ENCODE measurements at regions not wholly inside any gene's neighbourhood (a gene's known extent, or its start where the extent isn't known, plus 50 kb on each side); places are given as distances from the start of the nearest gene placed in this dataset.
"Not testable (repeated sequence)": the region's sequence is repeated elsewhere in the genome, so short reads cannot be mapped to it uniquely, and the experiment has no call there.

GRCh38 chr6:103409475-103409874 lies 1450.2 kb downstream of the HACE1 start:
- no peak for DNase-seq
- CTCF ChIA-PET = no interaction called here
- H3K36me3 Mint-ChIP-seq = no peaks in the 10 kb centered on the region
- H3K4me1 Mint-ChIP-seq = no peaks in the 10 kb centered on the region
- no peaks in the 10 kb centered on the region for H3K9me3 Mint-ChIP-seq
- H3K27ac Mint-ChIP-seq = no peak overlapping the region
- no peak overlapping the region for H3K4me3 Mint-ChIP-seq
- H3K27me3 Mint-ChIP-seq = no peaks in the 10 kb centered on the region

DNA sequence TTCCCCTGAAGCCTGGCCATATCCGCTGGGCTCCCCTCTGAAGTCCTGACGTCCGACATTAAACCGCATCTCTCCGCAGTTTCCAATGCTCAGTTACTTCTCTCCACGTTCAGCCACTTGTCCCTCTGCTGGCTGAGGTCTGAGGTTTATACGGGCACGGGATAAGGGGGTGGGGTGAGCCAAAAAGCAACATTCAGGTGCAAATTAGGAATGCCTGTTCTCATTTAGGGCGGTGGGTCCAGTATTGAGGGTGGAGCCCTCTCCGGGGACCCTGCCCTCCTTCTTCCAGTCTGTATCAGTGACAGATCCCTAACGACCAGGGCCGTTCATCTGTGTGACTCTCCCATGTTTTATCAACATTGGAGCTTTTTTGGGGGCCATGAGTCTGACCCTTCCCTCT lies 1454.4 kb downstream of the HACE1 start:
- Mint-ChIP-seq H3K36me3 (no peaks in the 10 kb centered on the region), H3K4me3 (no peak overlapping the region), H3K4me1 (no peaks in the 10 kb centered on the region), H3K9me3 (peaks cover 11% of the 10 kb centered on the region), H3K27me3 (no peaks in the 10 kb centered on the region), H3K27ac (no peak overlapping the region)
- no peak for DNase-seq
- CTCF ChIA-PET = no interaction called here

DNA sequence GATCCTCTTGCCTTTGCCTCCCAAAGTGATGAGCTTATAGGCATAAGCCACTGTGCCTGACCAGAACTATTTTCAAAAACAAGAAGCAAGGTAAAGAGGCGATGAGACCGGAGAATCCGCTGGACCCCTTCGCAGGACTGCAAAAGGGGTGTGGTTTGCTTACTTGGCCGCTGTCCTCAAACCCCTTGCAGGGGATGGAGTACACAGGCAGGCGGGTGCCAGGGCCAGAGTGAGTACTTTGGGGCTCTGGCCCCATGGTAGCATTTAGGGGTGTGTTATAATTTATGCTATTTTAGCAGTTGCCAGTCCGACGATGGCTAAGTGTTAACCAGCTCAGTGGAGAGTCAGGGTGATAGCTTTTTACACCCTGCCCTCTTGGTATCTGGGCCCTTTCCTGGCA lies 1454.9 kb downstream of the HACE1 start:
- Mint-ChIP-seq H3K9me3 (peaks cover 11% of the 10 kb centered on the region), H3K27ac (no peak overlapping the region), H3K4me3 (no peak overlapping the region), H3K27me3 (no peaks in the 10 kb centered on the region), H3K36me3 (no peaks in the 10 kb centered on the region), H3K4me1 (no peaks in the 10 kb centered on the region)
- no peak for DNase-seq
- CTCF ChIA-PET = no interaction called here

DNA sequence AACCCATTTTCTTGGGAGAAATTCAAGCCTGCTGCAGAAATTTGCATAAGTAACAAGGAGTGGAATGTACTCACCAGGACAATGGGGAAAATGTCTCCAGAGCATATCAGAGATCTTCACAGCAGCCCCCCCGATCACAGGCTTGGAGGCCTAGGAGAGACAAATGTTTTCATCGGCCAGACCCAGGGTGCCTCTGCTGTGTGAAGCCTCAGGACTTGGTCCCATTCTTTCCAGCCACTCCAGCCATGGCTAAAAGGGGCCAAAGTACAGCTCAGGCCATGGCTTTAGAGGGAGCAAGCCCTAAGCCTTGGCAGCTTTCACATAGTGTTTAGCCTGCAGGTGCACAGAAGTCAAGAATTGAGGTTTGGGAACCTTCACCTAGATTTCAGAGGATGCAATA lies 1463.0 kb downstream of the HACE1 start:
- peak; percentile 17 for DNase-seq
- H3K27me3 Mint-ChIP-seq = no peaks in the 10 kb centered on the region
- no peaks in the 10 kb centered on the region for H3K4me1 Mint-ChIP-seq
- H3K9me3 Mint-ChIP-seq = peaks cover 17% of the 10 kb centered on the region
- no peak overlapping the region for H3K27ac Mint-ChIP-seq
- CTCF ChIA-PET = no interaction called here
- no peaks in the 10 kb centered on the region for H3K36me3 Mint-ChIP-seq
- H3K4me3 Mint-ChIP-seq = no peak overlapping the region

DNA sequence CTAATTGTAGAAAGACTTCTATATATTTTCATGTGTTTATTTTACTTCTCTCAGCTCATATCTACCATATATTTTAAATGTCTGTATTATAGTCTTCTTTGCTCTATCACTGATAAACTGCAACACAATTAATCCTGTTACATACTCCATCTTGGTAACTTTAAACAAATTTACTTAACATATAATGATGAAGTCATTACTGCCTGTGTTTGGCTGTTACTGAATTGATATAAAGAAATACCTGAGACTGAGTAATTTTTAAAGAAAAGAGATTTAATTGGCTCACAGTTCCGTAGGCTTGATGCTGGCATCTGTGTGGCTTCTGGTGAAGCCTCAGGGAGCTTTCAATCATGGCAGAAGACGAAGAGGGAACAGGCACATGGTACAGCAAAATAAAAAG lies 1480.4 kb downstream of the HACE1 start:
- Mint-ChIP-seq H3K4me3 (no peak overlapping the region), H3K27ac (no peak overlapping the region), H3K27me3 (no peaks in the 10 kb centered on the region), H3K4me1 (no peaks in the 10 kb centered on the region), H3K9me3 (peaks cover 11% of the 10 kb centered on the region), H3K36me3 (no peaks in the 10 kb centered on the region)
- CTCF ChIA-PET = no interaction called here
- DNase-seq = no peak

GRCh38 chr6:103367212-103367611 lies 1492.5 kb downstream of the HACE1 start:
- peaks cover 9% of the 10 kb centered on the region for H3K9me3 Mint-ChIP-seq
- H3K27me3 Mint-ChIP-seq = no peaks in the 10 kb centered on the region
- no peak overlapping the region for H3K27ac Mint-ChIP-seq
- no peaks in the 10 kb centered on the region for H3K36me3 Mint-ChIP-seq
- no peaks in the 10 kb centered on the region for H3K4me1 Mint-ChIP-seq
- CTCF ChIA-PET = no interaction called here
- no peak for DNase-seq
- no peak overlapping the region for H3K4me3 Mint-ChIP-seq

DNA sequence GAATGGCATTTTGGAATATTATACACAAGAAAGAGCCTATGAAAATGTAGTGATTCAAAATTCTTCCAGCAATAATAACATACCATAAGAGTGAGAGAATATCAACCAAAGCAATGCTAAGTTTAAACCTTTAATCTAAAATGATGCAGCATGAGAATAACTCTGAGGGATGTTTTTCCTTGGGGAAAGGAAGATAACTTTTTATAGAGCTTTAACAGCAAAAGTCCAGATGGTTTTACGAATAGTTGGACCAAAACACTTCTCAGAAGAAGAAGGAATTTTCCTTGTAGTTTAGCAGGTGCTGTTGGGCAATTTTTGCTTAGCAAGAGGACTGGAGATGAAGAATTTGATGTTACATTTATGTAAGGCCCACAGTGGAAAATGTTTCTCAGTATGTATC lies 1503.2 kb downstream of the HACE1 start:
- DNase-seq = no peak
- no peaks in the 10 kb centered on the region for H3K9me3 Mint-ChIP-seq
- no peaks in the 10 kb centered on the region for H3K4me1 Mint-ChIP-seq
- no peak overlapping the region for H3K27ac Mint-ChIP-seq
- CTCF ChIA-PET = no interaction called here
- H3K36me3 Mint-ChIP-seq = no peaks in the 10 kb centered on the region
- no peaks in the 10 kb centered on the region for H3K27me3 Mint-ChIP-seq
- H3K4me3 Mint-ChIP-seq = no peak overlapping the region

DNA sequence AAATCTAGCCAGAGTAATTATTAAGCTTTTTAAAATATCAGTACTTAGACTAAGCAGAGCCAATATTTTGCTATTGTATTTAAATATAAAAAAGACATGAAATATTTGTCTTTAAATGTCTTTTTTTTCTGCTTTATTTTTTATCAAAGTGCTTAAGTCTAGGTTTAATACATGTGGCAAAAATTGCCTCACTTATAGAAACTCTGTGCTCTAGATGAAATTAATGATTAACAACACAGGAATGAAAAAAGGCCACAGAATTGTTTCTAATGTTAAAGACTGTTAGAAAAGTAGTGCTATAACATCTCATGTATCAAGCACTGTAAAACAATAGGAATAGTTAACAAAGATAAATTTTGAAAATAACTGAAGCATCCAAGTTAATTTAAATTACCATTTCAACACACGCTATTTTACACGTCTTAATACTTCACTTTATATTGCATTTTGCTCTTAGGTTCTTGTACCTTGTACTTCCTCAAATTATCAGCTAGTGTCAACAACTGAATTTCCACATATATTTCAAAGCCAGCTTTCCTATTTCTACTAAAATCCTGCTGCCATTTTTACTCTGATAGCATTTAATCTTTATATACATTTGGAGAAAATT lies 1515.1 kb downstream of the HACE1 start:
- CTCF ChIA-PET = interaction anchor here (0.5 kb wide), 1 partner anchor 329 kb away, joined by 3 read pairs; no protein-coding TSS in a partner anchor
- Mint-ChIP-seq H3K4me3 (no peak overlapping the region), H3K9me3 (no peaks in the 10 kb centered on the region), H3K27ac (no peak overlapping the region), H3K36me3 (no peaks in the 10 kb centered on the region), H3K27me3 (no peaks in the 10 kb centered on the region), H3K4me1 (no peaks in the 10 kb centered on the region)
- no peak for DNase-seq

DNA sequence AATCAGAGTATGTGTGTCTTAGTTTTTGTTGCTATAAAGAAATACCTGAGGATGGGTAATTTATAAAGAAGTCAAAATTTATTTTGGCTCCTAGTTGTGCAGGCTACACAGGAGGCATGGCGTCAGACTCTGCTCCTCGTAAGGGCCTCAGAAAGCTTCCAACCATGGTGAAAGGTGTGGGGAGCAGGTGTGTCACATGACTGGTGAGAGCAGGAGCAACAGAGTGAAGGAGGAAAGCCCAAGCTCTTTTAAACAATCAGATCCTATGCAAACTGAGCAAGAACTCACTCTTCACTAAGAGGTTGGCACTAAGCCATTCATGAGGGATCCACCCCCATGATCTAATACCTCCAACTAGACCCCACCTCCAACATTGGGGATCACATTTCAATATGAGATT lies 1524.3 kb downstream of the HACE1 start:
- CTCF ChIA-PET = no interaction called here
- no peak overlapping the region for H3K27ac Mint-ChIP-seq

DNA sequence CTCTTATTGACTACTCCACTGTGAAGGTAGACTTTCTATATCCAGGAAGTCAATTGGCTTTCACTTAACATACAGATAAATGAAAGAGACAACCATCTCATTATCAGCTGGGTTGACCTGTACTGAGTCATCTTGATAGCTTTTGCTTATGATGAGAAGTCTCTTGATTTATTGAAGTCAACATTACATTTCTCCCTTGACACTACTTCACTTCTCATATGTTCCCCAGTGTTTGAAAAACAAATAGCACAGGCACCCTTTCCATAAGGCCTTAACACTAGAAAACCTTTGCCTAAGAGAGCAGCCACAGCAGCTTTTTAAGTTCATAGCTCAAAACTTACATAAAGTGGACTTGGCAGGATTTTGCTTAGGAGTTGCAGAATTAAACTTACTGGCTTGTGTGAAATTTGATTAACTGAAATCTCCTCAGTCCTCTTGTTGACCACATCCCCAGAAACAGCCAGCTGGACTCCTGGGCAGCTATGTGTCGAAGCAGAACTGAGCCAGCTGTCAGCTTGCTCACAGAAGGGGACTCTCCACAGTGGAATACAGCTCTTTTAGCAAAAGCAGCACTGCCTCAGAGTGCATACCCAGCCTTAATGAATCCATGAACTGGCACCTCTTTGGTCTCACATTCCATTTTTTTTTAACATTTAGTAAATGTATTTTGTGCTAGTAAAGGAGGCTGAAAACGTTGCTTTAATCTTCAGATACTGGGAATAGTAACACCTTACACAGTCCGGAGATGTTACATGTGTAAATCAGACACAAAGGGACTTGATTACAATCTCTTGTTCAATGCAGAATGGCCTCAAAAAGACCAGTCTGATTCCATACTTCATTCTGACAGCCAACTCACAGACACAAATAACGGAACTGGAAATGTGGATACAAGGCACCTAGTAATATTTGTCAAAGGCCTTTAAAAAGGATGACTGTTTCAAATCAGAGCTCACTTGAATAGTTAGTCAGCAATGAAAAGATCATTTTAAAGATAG lies 1532.7 kb downstream of the HACE1 start:
- peaks cover 2% of the 10 kb centered on the region for H3K9me3 Mint-ChIP-seq
- H3K27me3 Mint-ChIP-seq = no peaks in the 10 kb centered on the region
- H3K4me1 Mint-ChIP-seq = no peaks in the 10 kb centered on the region
- H3K36me3 Mint-ChIP-seq = no peaks in the 10 kb centered on the region
- CTCF ChIA-PET = no interaction called here
- H3K27ac Mint-ChIP-seq = no peak overlapping the region
- no peak for DNase-seq
- no peak overlapping the region for H3K4me3 Mint-ChIP-seq

More for the DNA sequence above, 1524.3 kb downstream of the HACE1 start:
- Mint-ChIP-seq H3K4me1 (no peaks in the 10 kb centered on the region), H3K4me3 (no peak overlapping the region), H3K9me3 (no peaks in the 10 kb centered on the region), H3K36me3 (no peaks in the 10 kb centered on the region), H3K27me3 (no peaks in the 10 kb centered on the region)
- DNase-seq = no peak

DNA sequence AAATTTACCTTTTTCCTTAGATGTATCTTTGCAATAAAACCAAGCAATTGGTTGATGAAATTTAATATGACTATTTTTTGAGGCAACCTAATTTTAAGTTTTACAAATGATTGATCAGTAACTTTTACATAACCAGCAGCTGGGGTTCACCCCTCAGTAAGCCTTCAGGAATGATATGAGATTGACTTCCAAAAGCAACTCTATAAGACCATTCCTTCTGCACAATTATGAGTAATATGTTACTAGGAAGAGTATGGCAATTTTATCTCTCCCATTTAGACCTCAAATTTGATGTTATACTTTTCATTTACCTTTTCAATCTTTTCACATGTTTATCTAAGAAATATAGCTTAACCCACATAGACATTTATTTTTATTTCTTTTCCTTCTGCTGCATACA lies 1546.3 kb downstream of the HACE1 start:
- Mint-ChIP-seq H3K27me3 (no peaks in the 10 kb centered on the region), H3K4me1 (no peaks in the 10 kb centered on the region), H3K4me3 (no peak overlapping the region), H3K27ac (no peak overlapping the region), H3K36me3 (no peaks in the 10 kb centered on the region), H3K9me3 (no peaks in the 10 kb centered on the region)
- DNase-seq = no peak
- CTCF ChIA-PET = no interaction called here

GRCh38 chr6:103294376-103294775 lies 1565.3 kb downstream of the HACE1 start:
- H3K4me1 Mint-ChIP-seq, H3K27me3 Mint-ChIP-seq: not testable (repeated sequence)

GRCh38 chr6:103284835-103285234 lies 1574.9 kb downstream of the HACE1 start:
- peaks cover 6% of the 10 kb centered on the region for H3K9me3 Mint-ChIP-seq
- H3K4me1 Mint-ChIP-seq = no peaks in the 10 kb centered on the region
- CTCF ChIA-PET = no interaction called here

More at GRCh38 chr6:103294376-103294775, 1565.3 kb downstream of the HACE1 start:
- DNase-seq, CTCF ChIA-PET, H3K27ac Mint-ChIP-seq, H3K4me3 Mint-ChIP-seq, H3K36me3 Mint-ChIP-seq: not testable (repeated sequence)
- peaks cover 22% of the 10 kb centered on the region for H3K9me3 Mint-ChIP-seq

GRCh38 chr6:103280417-103280816 lies 1579.3 kb downstream of the HACE1 start:
- CTCF ChIA-PET = no interaction called here
- no peak overlapping the region for H3K4me3 Mint-ChIP-seq
- no peak for DNase-seq
- no peaks in the 10 kb centered on the region for H3K4me1 Mint-ChIP-seq
- no peak overlapping the region for H3K27ac Mint-ChIP-seq
- H3K27me3 Mint-ChIP-seq = no peaks in the 10 kb centered on the region
- H3K36me3 Mint-ChIP-seq = no peaks in the 10 kb centered on the region
- H3K9me3 Mint-ChIP-seq = peaks cover 10% of the 10 kb centered on the region

More at GRCh38 chr6:103284835-103285234, 1574.9 kb downstream of the HACE1 start:
- H3K4me3 Mint-ChIP-seq = no peak overlapping the region
- H3K27ac Mint-ChIP-seq = no peak overlapping the region
- no peak for DNase-seq
- no peaks in the 10 kb centered on the region for H3K27me3 Mint-ChIP-seq
- no peaks in the 10 kb centered on the region for H3K36me3 Mint-ChIP-seq

DNA sequence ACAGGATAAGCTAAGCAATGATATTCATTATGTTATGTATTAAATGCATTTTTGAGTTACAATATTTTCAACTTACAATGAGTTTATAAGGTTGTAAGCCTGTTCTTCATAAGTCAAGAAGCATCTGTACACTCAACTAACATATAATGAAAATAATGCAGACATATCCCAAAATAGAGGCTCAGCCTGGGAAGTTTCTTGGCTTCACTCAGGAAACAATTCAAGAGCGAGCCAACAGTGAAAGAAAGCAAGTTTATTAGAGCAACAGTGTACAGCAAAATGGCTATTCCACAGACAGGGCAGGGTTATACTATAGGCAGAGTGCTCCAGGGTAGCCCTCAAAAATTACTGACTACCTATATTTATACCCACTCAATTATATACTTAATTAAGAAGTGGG lies 1581.8 kb downstream of the HACE1 start:
- no peaks in the 10 kb centered on the region for H3K27me3 Mint-ChIP-seq
- no peaks in the 10 kb centered on the region for H3K36me3 Mint-ChIP-seq
- no peaks in the 10 kb centered on the region for H3K4me1 Mint-ChIP-seq
- CTCF ChIA-PET = no interaction called here
- no peak overlapping the region for H3K4me3 Mint-ChIP-seq
- DNase-seq = no peak
- peaks cover 10% of the 10 kb centered on the region for H3K9me3 Mint-ChIP-seq
- no peak overlapping the region for H3K27ac Mint-ChIP-seq
